Brain microvascular endothelial cell (primary cell): ENCODE measurements at regions not wholly inside any gene's neighbourhood (a gene's known extent, or its start where the extent isn't known, plus 50 kb on each side); places are given as distances from the start of the nearest gene placed in this dataset.

Experiments
- DNase-seq: peaks from one replicate; pipeline ENCODE4 v3.0.0-alpha.2; 2020
- H3K27ac ChIP-seq: fragments of 250-450 bp; sonication (Bioruptor Pico); 2 replicates; pipeline ENCODE4 v1.5.1; 2020; ENCODE audit warnings: mild to moderate bottlenecking, moderate library complexity
- H3K27me3 ChIP-seq: fragments of 250-450 bp; sonication (Bioruptor Pico); replicated peaks from 2 replicates; pipeline ENCODE4 v1.5.1; 2020; ENCODE audit warnings: mild to moderate bottlenecking
- H3K36me3 ChIP-seq: fragments of 250-450 bp; sonication (Bioruptor Pico); replicated peaks from 2 replicates; pipeline ENCODE4 v1.5.1; 2020; ENCODE audit warnings: mild to moderate bottlenecking
- H3K4me3 ChIP-seq: 2 replicates; pipeline ENCODE4 v1.5.1; 2011; ENCODE audit warnings: low read depth, mild to moderate bottlenecking, control low read depth, low read length, moderate library complexity
- in situ Hi-C: cut with HindIII; loops from 2 replicates; pipeline ENCODE4 v1.10.0; 2017; ENCODE audit warnings: low sequenced_read_pairs, low pct_ligation_motif_present
- TF ChIP-seq, protein P1 (sequence below): IDR thresholded peaks from 2 replicates; pipeline ENCODE4 v1.5.1; 2011; ENCODE audit warnings: low read depth, mild to moderate bottlenecking, moderate library complexity, low read length, control low read depth, inconsistent platforms; ENCODE audit errors: missing control alignments

DNA sequence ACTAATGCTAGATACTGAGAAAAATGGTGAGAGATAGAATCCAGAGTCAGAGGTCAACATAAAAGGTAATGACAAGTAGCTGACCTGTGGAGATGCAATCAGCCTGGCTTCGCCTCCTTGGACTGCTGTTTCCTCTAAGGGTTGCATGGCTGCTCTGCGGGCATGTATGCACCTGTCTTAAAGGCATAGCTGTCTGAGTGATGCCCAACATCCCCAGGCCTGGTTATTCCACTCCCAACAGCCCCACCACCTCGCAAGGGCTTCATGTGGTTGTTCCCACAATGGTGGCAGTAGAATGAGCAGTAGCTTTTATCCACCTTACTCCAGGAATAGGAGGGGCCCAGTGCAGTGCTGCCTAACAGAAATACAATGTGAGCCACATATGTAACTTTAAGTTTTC lies 69.7 kb upstream of the ALK start:
- H3K27ac ChIP-seq: no peak overlapping the region
- DNase-seq: no peak
- TF ChIP-seq, protein P1, sequence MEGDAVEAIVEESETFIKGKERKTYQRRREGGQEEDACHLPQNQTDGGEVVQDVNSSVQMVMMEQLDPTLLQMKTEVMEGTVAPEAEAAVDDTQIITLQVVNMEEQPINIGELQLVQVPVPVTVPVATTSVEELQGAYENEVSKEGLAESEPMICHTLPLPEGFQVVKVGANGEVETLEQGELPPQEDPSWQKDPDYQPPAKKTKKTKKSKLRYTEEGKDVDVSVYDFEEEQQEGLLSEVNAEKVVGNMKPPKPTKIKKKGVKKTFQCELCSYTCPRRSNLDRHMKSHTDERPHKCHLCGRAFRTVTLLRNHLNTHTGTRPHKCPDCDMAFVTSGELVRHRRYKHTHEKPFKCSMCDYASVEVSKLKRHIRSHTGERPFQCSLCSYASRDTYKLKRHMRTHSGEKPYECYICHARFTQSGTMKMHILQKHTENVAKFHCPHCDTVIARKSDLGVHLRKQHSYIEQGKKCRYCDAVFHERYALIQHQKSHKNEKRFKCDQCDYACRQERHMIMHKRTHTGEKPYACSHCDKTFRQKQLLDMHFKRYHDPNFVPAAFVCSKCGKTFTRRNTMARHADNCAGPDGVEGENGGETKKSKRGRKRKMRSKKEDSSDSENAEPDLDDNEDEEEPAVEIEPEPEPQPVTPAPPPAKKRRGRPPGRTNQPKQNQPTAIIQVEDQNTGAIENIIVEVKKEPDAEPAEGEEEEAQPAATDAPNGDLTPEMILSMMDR: no peak
- H3K36me3 ChIP-seq: no peaks in the 10 kb centered on the region
- no peak overlapping the region for H3K4me3 ChIP-seq
- H3K27me3 ChIP-seq: no peaks in the 10 kb centered on the region
- in situ Hi-C loops: no loop called here

- TF ChIP-seq, protein P1: no peak
- DNase-seq: no peak
- H3K36me3 ChIP-seq: no peaks in the 10 kb centered on the region
- no peak overlapping the region for H3K4me3 ChIP-seq
- in situ Hi-C loops: no loop called here
- H3K27me3 ChIP-seq: no peaks in the 10 kb centered on the region
- H3K27ac ChIP-seq: no peak overlapping the region
These were observed 73.9 kb upstream of the ALK start for GRCh38 chr2:29995241-29995640.

DNA sequence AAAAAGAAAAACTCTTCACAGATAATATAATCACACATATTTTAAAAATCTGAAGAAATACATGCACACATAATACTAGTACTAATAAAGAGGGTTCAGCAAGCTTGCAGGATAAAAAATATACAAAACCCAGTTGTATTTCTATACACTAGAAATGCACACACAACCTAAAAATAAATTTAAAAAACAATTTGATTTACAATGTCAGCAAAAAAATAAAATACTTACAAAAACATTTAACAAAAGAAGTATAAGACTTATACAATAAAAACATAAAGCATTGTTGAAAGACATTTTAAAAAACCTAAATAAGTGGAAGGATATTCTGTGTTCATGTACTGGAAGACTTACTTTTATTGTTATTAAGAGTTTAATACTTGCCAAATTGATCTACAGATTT lies 81.7 kb upstream of the ALK start:
- TF ChIP-seq, protein P1: no peak
- Histone ChIP-seq H3K4me3 (no peak overlapping the region), H3K27ac (no peak overlapping the region), H3K27me3 (no peaks in the 10 kb centered on the region), H3K36me3 (no peaks in the 10 kb centered on the region)
- DNase-seq: no peak
- in situ Hi-C loops: no loop called here

DNA sequence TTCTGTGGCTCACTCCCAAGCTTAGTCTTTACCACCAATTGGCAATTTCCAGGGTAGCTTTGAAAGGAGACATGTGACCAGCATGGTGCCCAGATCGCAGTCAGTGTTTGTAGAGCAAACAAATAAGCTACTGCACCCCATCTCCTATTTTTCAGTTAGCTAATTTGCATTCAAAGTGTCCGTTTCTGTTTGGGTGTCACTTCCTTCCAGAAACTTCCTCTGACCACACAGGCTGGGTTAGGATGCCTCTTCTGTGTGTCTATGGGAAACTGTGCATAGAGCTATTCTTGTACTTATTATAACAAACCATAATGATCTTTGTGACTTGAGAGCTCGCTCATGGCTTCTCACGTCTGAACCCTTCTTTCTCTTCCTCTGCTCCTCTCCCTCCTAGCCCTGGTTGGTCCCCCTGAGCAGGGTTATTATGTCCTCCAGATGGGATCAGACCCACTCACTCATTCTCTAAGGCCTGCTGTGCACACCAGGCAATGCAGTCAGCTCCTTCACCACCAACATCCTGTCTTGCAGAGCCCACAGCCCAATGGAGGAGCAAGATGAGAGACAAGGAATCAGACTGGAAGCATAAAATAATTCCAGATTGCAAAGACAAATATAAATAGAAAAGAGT lies 101.2 kb upstream of the ALK start:
- Histone ChIP-seq H3K4me3 (no peak overlapping the region), H3K27me3 (peaks cover 5% of the 10 kb centered on the region), H3K27ac (no peak overlapping the region), H3K36me3 (no peaks in the 10 kb centered on the region)
- in situ Hi-C loops: no loop called here
- no peak for DNase-seq
- TF ChIP-seq, protein P1: no peak

DNA sequence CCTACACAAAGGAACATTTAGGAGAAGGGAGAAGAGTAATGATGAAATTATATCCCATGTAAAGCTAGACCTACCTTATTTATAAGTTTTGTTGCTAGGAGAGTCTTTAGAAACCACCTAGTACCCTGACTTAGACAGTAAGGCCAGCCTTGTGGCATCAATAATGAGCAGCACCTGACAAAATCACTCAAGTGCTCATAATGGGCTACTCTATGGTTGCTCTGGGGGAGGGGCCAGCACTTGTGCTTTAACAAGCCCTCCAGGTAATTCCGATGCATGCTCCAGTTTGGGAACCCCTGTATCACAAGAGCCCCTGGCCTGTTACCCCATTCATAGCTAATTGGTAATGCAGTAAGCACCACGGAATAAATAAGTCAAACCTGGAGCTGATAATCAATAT lies 102.9 kb upstream of the ALK start:
- H3K4me3 ChIP-seq: no peak overlapping the region
- TF ChIP-seq, protein P1: no peak
- DNase-seq: no peak
- H3K27me3 ChIP-seq: peaks cover 5% of the 10 kb centered on the region
- H3K36me3 ChIP-seq: no peaks in the 10 kb centered on the region
- H3K27ac ChIP-seq: no peak overlapping the region
- in situ Hi-C loops: no loop called here
